ENCODE measurements at regions not wholly inside any gene's neighbourhood (a gene's known extent, or its start where the extent isn't known, plus 50 kb on each side); places are given as distances from the start of the nearest gene placed in this dataset.

DNA sequence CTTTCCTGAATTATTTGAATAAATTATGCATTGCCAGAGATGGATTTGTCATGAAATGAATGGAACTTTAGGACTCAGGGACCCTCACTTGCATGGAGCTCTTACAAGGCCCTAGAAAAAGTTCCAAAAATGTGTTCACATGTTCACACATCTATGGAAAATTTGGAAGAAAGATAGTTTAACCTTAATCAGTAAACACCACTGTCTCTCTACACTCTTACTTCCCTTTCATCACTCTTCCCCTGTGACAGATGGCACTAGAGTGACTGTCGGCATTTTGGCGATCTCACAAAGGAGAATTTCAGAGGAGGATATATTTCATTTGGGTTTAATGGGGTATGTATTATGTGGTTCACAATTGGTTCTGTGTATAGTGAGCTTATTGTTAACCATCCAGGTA, 600.8 kb downstream of the IGSF11 start:
- TF ChIP-seq EZH2 (optimal IDR thresholded peaks at IDR 0.05; ENCODE audit: low read depth, low read length) (no peak), EZH2phosphoT487 (IDR thresholded peaks at IDR 0.05; ENCODE audit: low read length) (no peak)
- TF ChIP-seq, protein P1, sequence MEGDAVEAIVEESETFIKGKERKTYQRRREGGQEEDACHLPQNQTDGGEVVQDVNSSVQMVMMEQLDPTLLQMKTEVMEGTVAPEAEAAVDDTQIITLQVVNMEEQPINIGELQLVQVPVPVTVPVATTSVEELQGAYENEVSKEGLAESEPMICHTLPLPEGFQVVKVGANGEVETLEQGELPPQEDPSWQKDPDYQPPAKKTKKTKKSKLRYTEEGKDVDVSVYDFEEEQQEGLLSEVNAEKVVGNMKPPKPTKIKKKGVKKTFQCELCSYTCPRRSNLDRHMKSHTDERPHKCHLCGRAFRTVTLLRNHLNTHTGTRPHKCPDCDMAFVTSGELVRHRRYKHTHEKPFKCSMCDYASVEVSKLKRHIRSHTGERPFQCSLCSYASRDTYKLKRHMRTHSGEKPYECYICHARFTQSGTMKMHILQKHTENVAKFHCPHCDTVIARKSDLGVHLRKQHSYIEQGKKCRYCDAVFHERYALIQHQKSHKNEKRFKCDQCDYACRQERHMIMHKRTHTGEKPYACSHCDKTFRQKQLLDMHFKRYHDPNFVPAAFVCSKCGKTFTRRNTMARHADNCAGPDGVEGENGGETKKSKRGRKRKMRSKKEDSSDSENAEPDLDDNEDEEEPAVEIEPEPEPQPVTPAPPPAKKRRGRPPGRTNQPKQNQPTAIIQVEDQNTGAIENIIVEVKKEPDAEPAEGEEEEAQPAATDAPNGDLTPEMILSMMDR (IDR thresholded peaks at IDR 0.05; ENCODE audit: low read length): no peak

Measured in MM.1S (cell line).